Islet of Langerhans (tissue), 1 donor: ENCODE measurements at regions not wholly inside any gene's neighbourhood (a gene's known extent, or its start where the extent isn't known, plus 50 kb on each side); places are given as distances from the start of the nearest gene placed in this dataset.
"Not testable (repeated sequence)": the region's sequence is repeated elsewhere in the genome, so short reads cannot be mapped to it uniquely, and the experiment has no call there.

ENCODE experiments used
- FAIRE-seq: peaks from one replicate; lab custom pipeline; 2011; peaks lifted over from hg19 to GRCh38; lab: Jason Lieb, UNC

DNA sequence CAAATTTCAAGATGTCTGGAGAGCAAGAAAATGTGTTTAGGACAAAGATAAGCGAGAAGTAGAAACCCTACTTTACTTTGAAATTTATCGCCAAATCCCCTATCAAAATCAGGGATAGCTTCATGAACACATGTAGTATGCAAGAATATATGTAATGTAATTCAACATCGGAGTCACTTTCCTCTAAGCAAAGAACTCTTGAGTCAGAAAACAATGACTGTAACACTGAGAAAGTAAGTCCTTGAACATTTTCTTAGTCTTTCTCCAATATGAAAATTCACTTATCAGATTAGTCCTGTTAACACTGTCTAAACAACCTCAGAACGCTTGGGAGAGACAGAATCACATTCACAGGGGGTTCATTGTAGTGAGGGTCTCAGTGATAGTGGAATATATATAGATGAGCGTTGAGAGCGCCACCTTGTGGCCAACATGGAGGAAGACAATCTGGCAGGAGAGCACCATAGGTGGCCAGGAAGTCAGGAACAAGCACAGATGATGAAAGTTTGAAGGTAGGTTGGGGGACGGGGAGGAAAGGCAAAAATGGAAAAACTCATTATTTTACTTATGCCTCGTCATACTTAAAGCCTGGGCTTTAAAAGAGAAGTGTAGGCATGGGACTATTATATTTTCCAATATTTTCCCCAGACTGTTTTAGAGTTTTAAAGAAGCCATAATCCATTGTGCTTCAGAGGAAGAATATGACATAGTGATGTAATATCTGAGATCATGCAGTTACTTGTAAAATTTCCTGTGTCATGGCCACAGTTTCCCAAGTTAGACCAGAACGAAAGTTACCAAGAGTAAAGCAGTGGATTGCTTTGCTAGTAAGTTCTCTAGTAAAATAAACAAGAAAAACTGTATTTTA lies 115.5 kb upstream of the GNAI1 start:
- FAIRE-seq = peak; percentile 43

GRCh38 chr7:80017101-80017698 lies 117.4 kb upstream of the GNAI1 start:
- FAIRE-seq = no peak

DNA sequence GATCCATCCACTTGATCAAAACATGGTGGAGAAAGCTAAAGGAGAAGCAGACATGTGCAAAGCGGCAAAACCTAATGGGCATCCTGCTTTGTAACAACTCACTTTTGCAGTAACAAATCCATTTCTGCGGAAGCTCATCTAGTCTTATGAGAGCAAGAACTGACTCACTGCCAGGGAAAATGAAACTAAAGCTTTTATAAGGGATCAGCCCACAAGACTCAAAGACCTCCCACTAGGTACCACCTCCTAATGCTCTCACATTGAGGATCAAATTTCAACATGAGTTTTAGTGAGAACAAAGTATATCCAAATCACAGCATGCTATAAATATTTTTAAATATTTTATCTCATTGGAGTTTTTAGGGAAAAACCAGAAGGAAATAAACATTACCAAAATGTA lies 120.1 kb upstream of the GNAI1 start:
- FAIRE-seq = no peak

GRCh38 chr7:80008039-80008438 lies 126.6 kb upstream of the GNAI1 start:
- FAIRE-seq = no peak

- FAIRE-seq = no peak
Measured at GRCh38 chr7:80002865-80003264, 131.8 kb upstream of the GNAI1 start.

GRCh38 chr7:79998363-79998762 lies 136.3 kb upstream of the GNAI1 start:
- no peak for FAIRE-seq

DNA sequence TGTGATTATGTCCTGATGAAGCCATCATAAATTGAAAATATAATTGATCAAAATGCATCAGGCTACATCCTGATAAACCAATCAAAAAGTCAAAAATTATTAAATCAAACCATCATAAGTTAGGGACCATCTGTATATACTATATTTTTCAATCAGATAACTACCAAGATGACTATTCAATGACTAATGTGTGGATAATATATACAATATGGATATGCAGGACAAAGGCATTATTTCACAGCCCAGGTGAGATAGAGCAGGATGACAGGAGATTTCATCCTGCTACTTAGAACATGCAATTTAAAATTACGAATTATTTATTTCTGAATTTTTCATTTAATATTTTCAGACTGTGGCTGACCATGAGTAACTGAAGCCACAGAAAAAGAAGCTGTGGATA lies 137.3 kb upstream of the GNAI1 start:
- no peak for FAIRE-seq

- not testable (repeated sequence) for FAIRE-seq
Measured at GRCh38 chr7:79995741-79996140, 138.9 kb upstream of the GNAI1 start.

GRCh38 chr7:79988653-79989052 lies 146.0 kb upstream of the GNAI1 start:
- FAIRE-seq = no peak

GRCh38 chr7:79984210-79984609 lies 150.4 kb upstream of the GNAI1 start:
- no peak for FAIRE-seq

DNA sequence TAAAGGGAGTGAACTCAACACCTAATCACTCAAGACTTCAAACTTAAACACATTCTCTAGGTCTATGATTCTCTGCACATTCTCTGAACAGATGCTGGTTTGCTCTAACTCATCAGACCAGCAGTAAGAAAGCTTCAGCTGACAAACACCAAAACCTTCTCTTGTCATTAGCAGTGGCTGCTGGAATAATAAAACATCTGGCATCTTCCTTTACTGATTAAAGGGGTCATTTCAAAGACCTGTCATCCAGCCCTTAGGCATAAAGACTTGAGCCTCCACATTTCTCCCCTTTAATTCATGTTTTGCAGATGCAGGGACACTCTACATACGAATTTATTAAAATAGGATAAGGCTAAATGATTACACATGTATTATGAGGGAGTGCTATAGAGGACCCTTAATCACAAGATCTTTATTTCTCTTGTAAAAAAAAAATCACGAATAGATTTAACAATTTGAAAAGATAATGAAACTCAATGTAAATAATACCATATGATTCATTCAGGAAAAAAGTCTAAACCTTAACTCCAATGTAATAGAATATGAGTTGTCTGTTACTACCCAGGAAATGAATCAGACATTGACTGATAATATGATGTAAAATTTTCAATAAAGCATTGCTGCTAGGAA lies 152.4 kb upstream of the GNAI1 start:
- FAIRE-seq = no peak

DNA sequence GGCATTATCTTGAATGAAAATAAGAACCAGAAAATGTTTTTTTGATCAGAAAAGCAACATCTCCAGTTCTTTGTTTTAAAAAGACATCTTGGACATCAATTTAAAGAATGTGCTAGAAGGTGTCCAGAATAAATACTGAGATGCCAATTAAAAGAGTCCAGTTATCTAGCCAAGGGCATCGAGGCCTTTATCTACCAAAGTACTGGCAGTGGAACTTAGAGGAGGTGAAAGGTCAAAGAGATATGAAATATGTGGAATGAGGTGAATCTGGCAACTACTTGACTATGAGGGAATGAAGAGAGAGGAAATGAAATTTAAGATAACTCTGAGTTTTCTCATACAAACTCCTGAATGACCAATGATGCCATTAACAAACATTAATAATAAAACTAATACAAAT lies 154.3 kb upstream of the GNAI1 start:
- FAIRE-seq = no peak

- FAIRE-seq = no peak
Measured at GRCh38 chr7:79979437-79979836, 155.2 kb upstream of the GNAI1 start.

DNA sequence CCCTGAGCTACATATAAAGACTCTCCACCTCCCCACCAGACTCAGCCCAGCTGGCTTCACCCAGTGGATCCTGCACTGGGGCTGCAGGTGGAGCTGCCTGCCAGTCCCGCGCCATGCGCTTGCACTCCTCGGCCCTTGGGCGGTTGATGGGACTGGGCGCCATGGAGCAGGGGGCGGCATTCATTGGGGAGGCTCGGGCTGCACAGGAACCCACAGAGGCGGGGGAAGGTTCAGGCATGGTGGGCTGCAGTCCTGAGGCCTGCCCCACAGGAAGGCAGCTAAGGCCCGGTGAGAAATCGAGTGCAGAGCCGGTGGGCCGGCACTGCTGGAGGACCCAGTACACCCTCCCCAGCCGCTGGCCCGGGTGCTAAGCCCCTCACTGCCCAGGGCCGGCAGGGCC lies 157.2 kb upstream of the GNAI1 start:
- FAIRE-seq = no peak

DNA sequence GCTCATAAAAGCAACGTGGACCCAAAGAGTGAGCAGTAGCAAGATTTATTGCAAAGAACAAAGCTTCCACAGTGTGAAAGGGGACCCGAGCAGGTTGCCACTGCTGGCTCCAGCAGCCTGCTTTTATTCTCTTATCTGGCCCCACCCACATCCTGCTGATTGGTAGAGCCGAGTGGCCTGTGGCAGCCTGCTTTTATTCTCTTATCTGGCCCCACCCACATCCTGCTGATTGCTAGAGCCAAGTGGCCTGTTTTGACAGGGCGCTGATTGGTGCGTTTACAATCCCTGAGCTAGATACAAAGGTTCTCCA lies 158.0 kb upstream of the GNAI1 start:
- FAIRE-seq = not testable (repeated sequence)

DNA sequence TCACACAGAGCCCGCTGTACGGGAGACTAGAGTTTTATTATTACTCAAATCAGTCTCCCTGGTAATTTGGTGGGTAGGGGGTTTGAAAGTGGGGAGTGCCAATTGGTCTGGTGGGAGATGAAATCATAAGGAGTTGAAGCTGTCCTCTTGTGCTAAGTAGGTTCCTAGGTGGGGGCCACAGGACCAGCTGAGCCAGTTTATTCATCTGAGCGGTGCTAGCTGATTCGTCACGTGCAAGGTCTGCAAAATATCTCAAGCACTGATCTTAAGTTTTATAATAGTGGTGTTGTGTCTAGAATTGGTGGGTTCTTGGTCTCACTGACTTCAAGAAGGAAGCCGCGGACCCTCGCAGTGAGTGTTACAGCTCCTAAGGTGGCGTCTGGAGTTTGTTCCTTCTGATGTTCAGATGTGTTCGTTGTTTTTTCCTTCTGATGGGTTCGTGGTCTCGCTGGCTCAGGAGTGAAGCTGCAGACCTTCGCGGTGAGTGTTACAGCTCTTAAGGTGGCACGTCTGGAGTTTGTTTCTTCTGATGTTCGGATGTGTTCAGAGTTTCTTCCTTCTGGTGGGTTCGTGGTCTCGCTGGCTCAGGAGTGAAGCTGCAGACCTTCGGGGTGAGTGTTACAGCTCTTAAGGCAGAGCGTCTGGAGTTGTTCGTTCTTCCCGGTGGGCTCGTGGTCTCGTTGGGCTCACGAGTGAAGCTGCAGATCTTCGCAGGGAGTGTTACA lies 158.5 kb upstream of the GNAI1 start:
- not testable (repeated sequence) for FAIRE-seq

DNA sequence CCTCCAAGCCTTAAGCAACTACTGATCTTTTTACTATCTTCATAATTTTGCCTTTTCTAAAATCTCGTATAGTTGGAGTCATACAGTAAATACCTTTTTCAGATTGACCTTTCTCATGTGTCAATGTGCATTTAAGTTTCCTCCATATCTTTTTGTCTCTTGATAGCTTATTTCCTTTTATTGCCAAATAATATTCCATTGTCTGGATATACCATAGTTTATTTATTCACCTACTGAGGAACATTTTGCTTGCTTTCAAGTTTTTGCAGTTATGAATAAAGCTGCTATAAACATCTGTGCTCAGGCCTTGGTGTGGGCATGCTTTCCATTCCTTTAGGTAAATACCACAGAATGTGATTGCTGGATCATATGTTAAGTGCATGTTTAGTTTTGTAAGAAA lies 161.2 kb upstream of the GNAI1 start:
- FAIRE-seq = no peak

DNA sequence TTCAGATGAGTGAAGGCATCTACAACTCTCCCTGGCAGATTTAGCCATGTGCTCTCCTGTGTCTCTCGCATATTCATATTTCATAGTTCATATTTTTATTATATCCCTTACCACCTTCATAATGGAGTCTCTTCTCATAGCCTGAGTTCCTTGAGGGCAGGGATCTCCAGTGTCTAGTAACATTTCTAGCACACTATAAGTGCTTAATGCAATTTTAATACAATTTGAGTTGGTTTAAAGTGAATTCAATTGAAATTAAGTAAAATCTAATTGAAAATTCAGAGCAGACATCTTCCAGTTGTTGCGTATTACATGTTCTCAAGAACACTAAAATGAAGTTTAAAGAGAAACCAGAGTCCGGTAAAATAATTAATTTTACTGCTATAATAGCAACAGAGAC lies 163.6 kb upstream of the GNAI1 start:
- FAIRE-seq = no peak

DNA sequence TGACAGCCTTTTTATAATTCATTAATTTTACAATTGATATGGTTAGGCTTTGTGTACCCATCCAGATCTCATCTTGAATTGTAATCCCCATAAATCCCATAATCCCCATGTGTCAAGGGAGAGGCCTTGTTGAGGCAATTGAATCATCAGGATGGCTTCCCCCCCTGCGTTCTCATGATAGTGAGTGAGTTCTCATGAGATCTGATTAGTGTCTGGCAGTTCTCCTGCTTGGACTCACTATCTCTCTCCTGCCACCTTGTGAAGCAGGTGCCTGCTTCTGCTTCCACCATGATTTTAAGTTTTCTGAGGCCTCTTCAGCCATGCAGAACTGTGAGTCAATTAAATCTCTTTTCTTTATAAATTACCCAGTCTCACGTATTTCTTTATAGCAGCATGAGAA lies 165.7 kb upstream of the GNAI1 start:
- no peak for FAIRE-seq

GRCh38 chr7:79968077-79968648 lies 166.5 kb upstream of the GNAI1 start:
- no peak for FAIRE-seq

DNA sequence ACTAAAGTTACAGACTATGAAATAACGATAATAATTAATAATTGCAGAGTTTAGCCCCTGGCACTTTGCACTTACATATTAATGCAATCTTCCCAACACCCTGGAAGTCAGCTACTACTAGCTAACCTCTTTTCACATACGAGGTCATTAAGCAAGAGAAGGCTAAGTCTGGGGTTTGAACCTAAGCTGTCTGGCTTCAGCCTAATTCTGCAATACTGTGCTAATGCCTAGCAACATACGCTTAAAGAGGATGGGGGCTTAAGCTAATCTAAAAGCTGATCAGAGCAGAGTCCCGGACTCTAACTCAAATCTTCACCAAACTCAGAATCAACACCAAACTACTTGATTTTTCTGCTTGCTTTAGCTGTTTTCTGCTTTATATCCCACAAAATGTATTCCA lies 168.7 kb upstream of the GNAI1 start:
- no peak for FAIRE-seq

- FAIRE-seq = no peak
Measured at GRCh38 chr7:79964463-79964862, 170.2 kb upstream of the GNAI1 start.

GRCh38 chr7:79953130-79953529 lies 181.5 kb upstream of the GNAI1 start:
- no peak for FAIRE-seq
